Activated CD4-positive, CD25-positive, alpha-beta regulatory T cell (primary cell): ENCODE measurements at regions not wholly inside any gene's neighbourhood (a gene's known extent, or its start where the extent isn't known, plus 50 kb on each side); places are given as distances from the start of the nearest gene placed in this dataset.

ENCODE experiments used
- DNase-seq, 4 experiments: peaks; one replicate each; lab custom pipeline; 2025; lab: John Stamatoyannopoulos, UW

- DNase-seq: no peak
Observed at GRCh38 chr5:130243641-130244040, 339.4 kb downstream of the CHSY3 start.

- no peak for DNase-seq
Observed at GRCh38 chr5:130237721-130238120, 333.5 kb downstream of the CHSY3 start.
